Tibial nerve (tissue), 3 donors: ENCODE measurements at regions not wholly inside any gene's neighbourhood (a gene's known extent, or its start where the extent isn't known, plus 50 kb on each side); places are given as distances from the start of the nearest gene placed in this dataset.

Experiments used
- POLR2A ChIP-seq, 2 donors: fragments of 450-650 bp; IDR thresholded peaks; one replicate each; pipeline ENCODE4 v1.6.1; 2017; ENCODE audit warnings: antibody characterized with exemption in 2 of 2, mild to moderate bottlenecking in 2 of 2, moderate library complexity in 2 of 2
- TF ChIP-seq, protein P1 (sequence below), 5 experiments: fragments of 200-600 bp in 3 of 5; fragments of 450-650 bp in 2 of 5; sonication (generic) in 3 of 5; IDR thresholded peaks; one replicate each; pipeline ENCODE4 v1.5.1; 2016 to 2019; ENCODE audit warnings: antibody characterized with exemption in 5 of 5, mild to moderate bottlenecking in 3 of 5, moderate library complexity in 2 of 5

- TF ChIP-seq, protein P1, sequence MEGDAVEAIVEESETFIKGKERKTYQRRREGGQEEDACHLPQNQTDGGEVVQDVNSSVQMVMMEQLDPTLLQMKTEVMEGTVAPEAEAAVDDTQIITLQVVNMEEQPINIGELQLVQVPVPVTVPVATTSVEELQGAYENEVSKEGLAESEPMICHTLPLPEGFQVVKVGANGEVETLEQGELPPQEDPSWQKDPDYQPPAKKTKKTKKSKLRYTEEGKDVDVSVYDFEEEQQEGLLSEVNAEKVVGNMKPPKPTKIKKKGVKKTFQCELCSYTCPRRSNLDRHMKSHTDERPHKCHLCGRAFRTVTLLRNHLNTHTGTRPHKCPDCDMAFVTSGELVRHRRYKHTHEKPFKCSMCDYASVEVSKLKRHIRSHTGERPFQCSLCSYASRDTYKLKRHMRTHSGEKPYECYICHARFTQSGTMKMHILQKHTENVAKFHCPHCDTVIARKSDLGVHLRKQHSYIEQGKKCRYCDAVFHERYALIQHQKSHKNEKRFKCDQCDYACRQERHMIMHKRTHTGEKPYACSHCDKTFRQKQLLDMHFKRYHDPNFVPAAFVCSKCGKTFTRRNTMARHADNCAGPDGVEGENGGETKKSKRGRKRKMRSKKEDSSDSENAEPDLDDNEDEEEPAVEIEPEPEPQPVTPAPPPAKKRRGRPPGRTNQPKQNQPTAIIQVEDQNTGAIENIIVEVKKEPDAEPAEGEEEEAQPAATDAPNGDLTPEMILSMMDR (IDR thresholded peaks at IDR 0.05) = no peak
- no peak for TF ChIP-seq POLR2A (IDR thresholded peaks at IDR 0.05)
These were observed 105.8 kb upstream of the RAB4A start for GRCh38 chr1:229164836-229165735.
